Lung (tissue), 11 donors: ENCODE measurements at regions not wholly inside any gene's neighbourhood (a gene's known extent, or its start where the extent isn't known, plus 50 kb on each side); places are given as distances from the start of the nearest gene placed in this dataset.
"Not testable (repeated sequence)": the region's sequence is repeated elsewhere in the genome, so short reads cannot be mapped to it uniquely, and the experiment has no call there.

Experiments
- ATAC-seq: fragments of 200-7000 bp; cut with Tn5 transposase; one replicate; pipeline ENCODE4 v1.9.1; 2020; ENCODE audit warnings: moderate number of reproducible peaks; ENCODE audit not compliant: insufficient read depth, low FRiP score
- DNase-seq, 3 donors: peaks; one replicate each; pipeline ENCODE4 v3.0.0-alpha.2; 2013 to 2017
- H3K27ac ChIP-seq, 2 donors: one replicate each; pipeline ENCODE4 v1.5.1; 2013; ENCODE audit warnings: mild to moderate bottlenecking in 2 of 2, moderate library complexity in 2 of 2, control low read depth in 1 of 2, inconsistent platforms in 1 of 2, low read depth in 1 of 2, low read length in 1 of 2
- H3K27me3 ChIP-seq, 3 donors: one replicate each; pipeline ENCODE4 v1.5.1; 2013; ENCODE audit warnings: low read length in 2 of 3; ENCODE audit not compliant: control insufficient read depth in 3 of 3, insufficient read depth in 3 of 3
- H3K36me3 ChIP-seq, 4 donors: one replicate each; pipeline ENCODE4 v1.5.1; 2013; ENCODE audit warnings: low read length in 4 of 4, mild to moderate bottlenecking in 1 of 4, moderate library complexity in 1 of 4; ENCODE audit not compliant: control insufficient read depth in 4 of 4, insufficient read depth in 4 of 4
- H3K4me1 ChIP-seq, 5 donors: one replicate each; pipeline ENCODE4 v1.5.1; 2013; ENCODE audit warnings: low read length in 5 of 5, mild to moderate bottlenecking in 2 of 5, moderate library complexity in 1 of 5; ENCODE audit not compliant: control insufficient read depth in 5 of 5, insufficient read depth in 5 of 5
- H3K4me3 ChIP-seq: one replicate; pipeline ENCODE4 v1.5.1; 2013; ENCODE audit warnings: mild to moderate bottlenecking, control low read depth, moderate library complexity
- H3K9ac ChIP-seq, 2 donors: one replicate each; pipeline ENCODE4 v1.5.1; 2013; ENCODE audit warnings: low read length in 2 of 2, control low read depth in 1 of 2; ENCODE audit not compliant: insufficient read depth in 1 of 2
- H3K9me3 ChIP-seq, 4 donors: one replicate each; pipeline ENCODE4 v1.5.1; 2013; ENCODE audit warnings: low read length in 3 of 4, mild to moderate bottlenecking in 1 of 4, moderate library complexity in 1 of 4; ENCODE audit not compliant: control insufficient read depth in 4 of 4, insufficient read depth in 3 of 4
- CTCF ChIP-seq: IDR thresholded peaks from 2 replicates; pipeline ENCODE4 v1.5.1; 2012; ENCODE audit warnings: mild to moderate bottlenecking; ENCODE audit errors: control extremely low read depth, extremely low read depth
- WGBS, 2 donors: extraction: QIAGEN DNeasy Blood & Tissue Kit; methylation state at CpG; one replicate each; pipeline ENCODE4 v1.1.7; 2013; 5-methylcytosine and 5-hydroxymethylcytosine counted together
- donor health status: control.
- donor health status: control.
- donor health status: Bipolar disorder and iron deficiency.
- donor health status: healthy.
- donor health status: DM: yes; HTN: yes; CAD: no.

- no peak for DNase-seq
Observed at GRCh38 chr9:85871008-85871407, 69.9 kb upstream of the NAA35 start.

GRCh38 chr9:85871683-85872082 is 69.3 kb upstream of the NAA35 start:
- not testable (repeated sequence) for H3K4me3 ChIP-seq, H3K9ac ChIP-seq, ATAC-seq, H3K4me1 ChIP-seq, DNase-seq, H3K27ac ChIP-seq, H3K27me3 ChIP-seq, H3K36me3 ChIP-seq, H3K9me3 ChIP-seq
- 58 to 62% methylated on average over 5 of the region's 5 CpGs for WGBS, 2 donors

More at GRCh38 chr9:85871008-85871407, 69.9 kb upstream of the NAA35 start:
- Histone ChIP-seq H3K27me3 (no peaks in the 10 kb centered on the region), H3K9ac (no peak overlapping the region), H3K4me1 (no peaks in the 10 kb centered on the region), H3K4me3 (no peak overlapping the region), H3K9me3 (no peaks in the 10 kb centered on the region), H3K36me3 (no peaks in the 10 kb centered on the region), H3K27ac (no peak overlapping the region)
- TF ChIP-seq CTCF, result no peak
- no peak for ATAC-seq
- WGBS, 2 donors, result 82 to 86% methylated on average over 2 of the region's 2 CpGs

- TF ChIP-seq CTCF, result no peak
Observed at GRCh38 chr9:85872463-85872862, 68.5 kb upstream of the NAA35 start.

GRCh38 chr9:85876628-85877027 is 64.3 kb upstream of the NAA35 start:
- Histone ChIP-seq H3K36me3 (no peaks in the 10 kb centered on the region), H3K9ac (no peak overlapping the region), H3K27ac (no peak overlapping the region), H3K9me3 (no peaks in the 10 kb centered on the region), H3K27me3 (no peaks in the 10 kb centered on the region), H3K4me3 (no peak overlapping the region), H3K4me1 (no peaks in the 10 kb centered on the region)
- ATAC-seq, result no peak
- peak in 2 of 3 donors; percentile 3 to 41 for DNase-seq
- no peak for TF ChIP-seq CTCF

More at GRCh38 chr9:85872463-85872862, 68.5 kb upstream of the NAA35 start:
- Histone ChIP-seq H3K9me3 (no peaks in the 10 kb centered on the region), H3K9ac (no peak overlapping the region), H3K4me1 (no peaks in the 10 kb centered on the region), H3K36me3 (no peaks in the 10 kb centered on the region), H3K4me3 (no peak overlapping the region), H3K27me3 (no peaks in the 10 kb centered on the region), H3K27ac (no peak overlapping the region)
- WGBS, 2 donors, result 96% methylated on average over 6 of the region's 6 CpGs
- DNase-seq (no peak), ATAC-seq (no peak)

DNA sequence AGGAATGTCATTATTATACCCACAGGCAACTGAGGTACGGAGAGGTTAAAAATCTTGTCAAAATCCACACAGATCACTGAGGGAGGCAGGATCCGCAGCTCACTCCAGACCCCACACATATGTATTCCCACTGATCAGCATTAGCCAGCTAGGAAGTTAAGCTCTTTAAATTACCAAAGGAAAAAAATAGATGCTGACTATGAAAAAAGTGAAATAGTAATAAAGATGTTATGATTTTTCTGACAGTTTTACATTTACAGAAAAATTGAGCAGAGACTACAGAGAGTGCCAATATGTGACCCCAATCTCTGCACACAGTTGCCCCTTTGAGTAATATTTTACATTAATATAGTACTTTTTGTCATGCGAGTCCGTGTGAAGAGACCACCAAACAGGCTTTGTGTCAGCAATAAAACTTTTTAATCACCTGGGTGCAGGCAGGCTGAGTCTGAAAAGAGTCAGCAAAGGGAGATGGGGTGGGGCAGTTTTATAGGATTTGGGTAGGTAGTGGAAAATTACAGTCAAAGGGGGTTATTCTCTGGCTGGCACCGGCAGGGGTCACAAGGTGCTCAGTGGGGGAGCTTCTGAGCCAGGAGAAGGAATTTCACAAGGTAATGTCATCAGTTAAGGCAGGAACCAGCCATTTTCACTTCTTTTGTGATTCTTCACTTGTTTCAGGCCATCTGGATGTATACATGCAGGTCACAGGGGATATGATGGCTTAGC is 61.9 kb upstream of the NAA35 start:
- H3K9ac ChIP-seq, H3K36me3 ChIP-seq, H3K27me3 ChIP-seq, H3K4me1 ChIP-seq, H3K4me3 ChIP-seq, DNase-seq, H3K9me3 ChIP-seq, H3K27ac ChIP-seq, ATAC-seq: not testable (repeated sequence)
- 81 to 87% methylated on average over 5 of the region's 5 CpGs for WGBS, 2 donors

GRCh38 chr9:85880507-85880906 is 60.4 kb upstream of the NAA35 start:
- H3K27ac ChIP-seq, H3K4me3 ChIP-seq, H3K9me3 ChIP-seq, H3K4me1 ChIP-seq, H3K27me3 ChIP-seq, H3K9ac ChIP-seq, DNase-seq, H3K36me3 ChIP-seq, ATAC-seq: not testable (repeated sequence)
- WGBS, 2 donors, result 69 to 79% methylated on average over 3 of the region's 3 CpGs
